ENCODE measurements at regions not wholly inside any gene's neighbourhood (a gene's known extent, or its start where the extent isn't known, plus 50 kb on each side); places are given as distances from the start of the nearest gene placed in this dataset.

DNA sequence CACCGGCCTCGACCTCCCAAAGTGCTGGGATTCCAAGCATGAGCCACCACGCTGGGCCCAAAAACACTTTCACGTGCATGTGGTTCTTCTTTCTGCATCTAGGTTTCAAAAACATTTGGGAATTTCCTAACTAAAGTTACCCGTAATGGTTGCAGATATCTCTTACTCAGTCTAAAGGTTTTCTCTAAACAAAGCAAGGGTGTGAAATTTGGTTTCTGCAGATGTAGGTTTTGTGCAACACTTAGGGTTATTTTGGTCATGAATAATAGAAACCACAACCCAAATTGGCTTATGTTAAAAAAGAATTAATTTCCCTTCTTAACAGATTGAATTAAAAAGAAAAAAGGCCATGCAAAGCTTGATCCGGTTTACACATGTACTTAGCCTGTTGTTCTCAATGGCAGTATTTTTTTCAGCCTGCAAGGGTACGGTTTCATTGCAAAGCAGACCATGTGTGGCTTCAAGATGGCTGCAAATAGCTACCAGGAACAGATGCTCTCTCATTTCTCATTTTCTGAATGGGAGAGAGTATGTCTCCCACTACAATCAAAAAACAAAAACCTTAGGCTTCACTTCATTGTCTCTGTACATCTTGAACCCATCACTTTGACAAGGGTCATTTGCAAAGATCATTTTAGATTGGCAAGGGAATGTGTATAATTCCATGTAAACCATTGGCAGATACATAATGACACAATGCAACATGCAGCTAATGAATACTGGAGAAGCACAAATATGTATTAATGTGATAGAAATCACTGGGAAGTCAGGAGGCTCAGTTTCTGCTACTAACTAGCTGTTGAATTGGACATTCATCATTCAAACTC, 491.2 kb upstream of the FLRT2 start:
- no peak overlapping the region for H3K4me3 Mint-ChIP-seq
- no peaks in the 10 kb centered on the region for H3K36me3 Mint-ChIP-seq
- Histone ChIP-seq H3K36me3 (ENCODE audit: control insufficient read depth in 2 of 2, extremely low read depth in 1 of 2, insufficient read depth in 1 of 2, low read length in 1 of 2) (no peaks in the 10 kb centered on the region), H3K4me1 (ENCODE audit: control insufficient read depth in 1 of 2, extremely low read depth in 1 of 2, insufficient read depth in 2 of 2, low read length in 2 of 2) (no peaks in the 10 kb centered on the region), H3K4me3 (ENCODE audit: control insufficient read depth in 1 of 2, extremely low read depth in 1 of 2, low read length in 1 of 2) (no peak overlapping the region), H3K27me3 (replicated peaks in 1 of 2; ENCODE audit: control insufficient read depth in 2 of 2, extremely low read depth in 1 of 2, insufficient read depth in 2 of 2, low read length in 1 of 2) (no peaks in the 10 kb centered on the region), H3K27ac (ENCODE audit: low read length) (no peak overlapping the region), H3K9me3 (no peaks in the 10 kb centered on the region)
- no peaks in the 10 kb centered on the region for H3K4me1 Mint-ChIP-seq
- WGBS (ENCODE audit: insufficient coverage) = 80% methylated on average over 1 of the region's 7 CpGs
- ATAC-seq (replicated peaks in 1 of 4) (no peak), DNase-seq (no peak)
- H3K27ac Mint-ChIP-seq = no peak overlapping the region
- H3K9me3 Mint-ChIP-seq = peaks cover 3 to 21% (median 19%) of the 10 kb centered on the region in 3 donors
- ChIA-PET CTCF (no interaction called here), POLR2A (no interaction called here)
- no peaks in the 10 kb centered on the region for H3K27me3 Mint-ChIP-seq

- no peak overlapping the region for H3K4me3 Mint-ChIP-seq
- H3K27me3 Mint-ChIP-seq = no peaks in the 10 kb centered on the region
- no peaks in the 10 kb centered on the region for H3K9me3 ChIP-seq
- no peak overlapping the region for H3K27ac Mint-ChIP-seq
- H3K27ac ChIP-seq (ENCODE audit: low read length) = no peak overlapping the region
- no peaks in the 10 kb centered on the region for H3K4me1 Mint-ChIP-seq
- no peaks in the 10 kb centered on the region for H3K27me3 ChIP-seq (replicated peaks in 1 of 2; ENCODE audit: control insufficient read depth in 2 of 2, extremely low read depth in 1 of 2, insufficient read depth in 2 of 2, low read length in 1 of 2)
- peaks cover 3 to 21% (median 19%) of the 10 kb centered on the region in 3 donors for H3K9me3 Mint-ChIP-seq
- DNase-seq (no peak), ATAC-seq (replicated peaks in 1 of 4) (no peak)
- ChIA-PET CTCF (no interaction called here), POLR2A (interaction anchor here in 1 of 2 donors (0.7 kb wide), 1 partner anchor 662 kb away, joined by 6 read pairs; no protein-coding TSS in a partner anchor)
- H3K4me1 ChIP-seq (ENCODE audit: control insufficient read depth in 1 of 2, extremely low read depth in 1 of 2, insufficient read depth in 2 of 2, low read length in 2 of 2) = no peaks in the 10 kb centered on the region
- no peaks in the 10 kb centered on the region for H3K36me3 Mint-ChIP-seq
- H3K4me3 ChIP-seq (ENCODE audit: control insufficient read depth in 1 of 2, extremely low read depth in 1 of 2, low read length in 1 of 2) = no peak overlapping the region
- no peaks in the 10 kb centered on the region for H3K36me3 ChIP-seq (ENCODE audit: control insufficient read depth in 2 of 2, extremely low read depth in 1 of 2, insufficient read depth in 1 of 2, low read length in 1 of 2)
Observed at GRCh38 chr14:85039353-85039626, 490.7 kb upstream of the FLRT2 start.

- Histone ChIP-seq H3K27me3 (replicated peaks in 1 of 2; ENCODE audit: control insufficient read depth in 2 of 2, extremely low read depth in 1 of 2, insufficient read depth in 2 of 2, low read length in 1 of 2) (no peaks in the 10 kb centered on the region), H3K4me3 (ENCODE audit: control insufficient read depth in 1 of 2, extremely low read depth in 1 of 2, low read length in 1 of 2) (no peak overlapping the region), H3K4me1 (ENCODE audit: control insufficient read depth in 1 of 2, extremely low read depth in 1 of 2, insufficient read depth in 2 of 2, low read length in 2 of 2) (no peaks in the 10 kb centered on the region), H3K36me3 (ENCODE audit: control insufficient read depth in 2 of 2, extremely low read depth in 1 of 2, insufficient read depth in 1 of 2, low read length in 1 of 2) (no peaks in the 10 kb centered on the region), H3K9me3 (no peaks in the 10 kb centered on the region), H3K27ac (ENCODE audit: low read length) (no peak overlapping the region)
- 40% methylated on average over 3 of the region's 6 CpGs for WGBS (ENCODE audit: insufficient coverage)
- Mint-ChIP-seq H3K27ac (no peak overlapping the region), H3K27me3 (no peaks in the 10 kb centered on the region), H3K4me3 (no peak overlapping the region), H3K4me1 (no peaks in the 10 kb centered on the region), H3K9me3 (peaks cover 3 to 21% (median 19%) of the 10 kb centered on the region in 3 donors), H3K36me3 (no peaks in the 10 kb centered on the region)
- ChIA-PET POLR2A (interaction anchor here in 1 of 2 donors (0.7 kb wide), 1 partner anchor 661 kb away, joined by 6 read pairs; no protein-coding TSS in a partner anchor), CTCF (no interaction called here)
- DNase-seq = no peak
- no peak for ATAC-seq (replicated peaks in 1 of 4)
Observed at GRCh38 chr14:85040046-85040685, 489.8 kb upstream of the FLRT2 start.

- DNase-seq (no peak), ATAC-seq (replicated peaks in 1 of 4) (no peak)
- H3K36me3 ChIP-seq (ENCODE audit: control insufficient read depth in 2 of 2, extremely low read depth in 1 of 2, insufficient read depth in 1 of 2, low read length in 1 of 2) = no peaks in the 10 kb centered on the region
- no peaks in the 10 kb centered on the region for H3K9me3 ChIP-seq
- no peak overlapping the region for H3K27ac ChIP-seq (ENCODE audit: low read length)
- no peaks in the 10 kb centered on the region for H3K4me1 ChIP-seq (ENCODE audit: control insufficient read depth in 1 of 2, extremely low read depth in 1 of 2, insufficient read depth in 2 of 2, low read length in 2 of 2)
- no peaks in the 10 kb centered on the region for H3K36me3 Mint-ChIP-seq
- no peaks in the 10 kb centered on the region for H3K27me3 Mint-ChIP-seq
- POLR2A ChIA-PET = no interaction called here
- no peaks in the 10 kb centered on the region for H3K27me3 ChIP-seq (replicated peaks in 1 of 2; ENCODE audit: control insufficient read depth in 2 of 2, extremely low read depth in 1 of 2, insufficient read depth in 2 of 2, low read length in 1 of 2)
- peaks cover 4 to 21% (median 17%) of the 10 kb centered on the region in 3 donors for H3K9me3 Mint-ChIP-seq
- H3K4me1 Mint-ChIP-seq = no peaks in the 10 kb centered on the region
- H3K4me3 ChIP-seq (ENCODE audit: control insufficient read depth in 1 of 2, extremely low read depth in 1 of 2, low read length in 1 of 2) = no peak overlapping the region
- no peak overlapping the region for H3K27ac Mint-ChIP-seq
- H3K4me3 Mint-ChIP-seq = no peak overlapping the region
- CTCF ChIA-PET = no interaction called here
Observed at GRCh38 chr14:85041618-85042017, 488.3 kb upstream of the FLRT2 start.

DNA sequence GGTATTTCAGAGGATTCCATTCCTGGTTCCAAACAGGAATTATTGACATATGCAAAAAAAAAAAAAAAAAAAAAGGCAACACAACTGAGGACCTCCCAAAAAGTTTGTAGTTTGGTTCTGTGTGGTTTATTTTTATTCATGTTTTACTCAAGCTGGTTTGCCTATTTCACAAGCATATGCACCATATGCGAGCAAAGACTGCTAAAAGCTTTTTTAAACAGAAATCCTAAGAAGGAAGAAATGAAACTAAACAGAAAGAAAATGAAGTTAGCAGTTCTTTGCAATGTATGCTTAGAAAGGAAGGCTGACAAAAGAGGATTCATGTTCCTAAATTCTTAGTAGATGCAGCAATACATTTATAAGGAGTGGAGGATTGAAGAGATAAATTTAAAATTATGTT, 487.6 kb upstream of the FLRT2 start:
- Histone ChIP-seq H3K9me3 (no peaks in the 10 kb centered on the region), H3K4me1 (ENCODE audit: control insufficient read depth in 1 of 2, extremely low read depth in 1 of 2, insufficient read depth in 2 of 2, low read length in 2 of 2) (no peaks in the 10 kb centered on the region), H3K27me3 (replicated peaks in 1 of 2; ENCODE audit: control insufficient read depth in 2 of 2, extremely low read depth in 1 of 2, insufficient read depth in 2 of 2, low read length in 1 of 2) (no peaks in the 10 kb centered on the region), H3K4me3 (ENCODE audit: control insufficient read depth in 1 of 2, extremely low read depth in 1 of 2, low read length in 1 of 2) (no peak overlapping the region), H3K27ac (ENCODE audit: low read length) (no peak overlapping the region), H3K36me3 (ENCODE audit: control insufficient read depth in 2 of 2, extremely low read depth in 1 of 2, insufficient read depth in 1 of 2, low read length in 1 of 2) (no peaks in the 10 kb centered on the region)
- no peak overlapping the region for H3K27ac Mint-ChIP-seq
- no peaks in the 10 kb centered on the region for H3K27me3 Mint-ChIP-seq
- H3K36me3 Mint-ChIP-seq = no peaks in the 10 kb centered on the region
- H3K4me3 Mint-ChIP-seq = no peak overlapping the region
- DNase-seq (no peak), ATAC-seq (replicated peaks in 1 of 4) (no peak)
- CTCF ChIA-PET = no interaction called here
- H3K9me3 Mint-ChIP-seq = peaks cover 10 to 25% (median 23%) of the 10 kb centered on the region in 3 donors
- POLR2A ChIA-PET = interaction anchor here in 1 of 2 donors (0.6 kb wide), 1 partner anchor 27 kb away, joined by 3 read pairs; no protein-coding TSS in a partner anchor
- H3K4me1 Mint-ChIP-seq = no peaks in the 10 kb centered on the region
- WGBS (ENCODE audit: insufficient coverage) = no CpG with 5 or more reads among the region's 1 CpG

GRCh38 chr14:85050180-85050579, 479.8 kb upstream of the FLRT2 start:
- CTCF ChIA-PET = no interaction called here
- Histone ChIP-seq H3K27me3 (replicated peaks in 1 of 2; ENCODE audit: control insufficient read depth in 2 of 2, extremely low read depth in 1 of 2, insufficient read depth in 2 of 2, low read length in 1 of 2) (no peaks in the 10 kb centered on the region), H3K9me3 (no peaks in the 10 kb centered on the region), H3K36me3 (ENCODE audit: control insufficient read depth in 2 of 2, extremely low read depth in 1 of 2, insufficient read depth in 1 of 2, low read length in 1 of 2) (no peaks in the 10 kb centered on the region), H3K27ac (ENCODE audit: low read length) (no peak overlapping the region), H3K4me3 (ENCODE audit: control insufficient read depth in 1 of 2, extremely low read depth in 1 of 2, low read length in 1 of 2) (no peak overlapping the region), H3K4me1 (ENCODE audit: control insufficient read depth in 1 of 2, extremely low read depth in 1 of 2, insufficient read depth in 2 of 2, low read length in 2 of 2) (no peaks in the 10 kb centered on the region)
- ATAC-seq (replicated peaks in 1 of 4) (no peak), DNase-seq (no peak)
- H3K36me3 Mint-ChIP-seq = no peaks in the 10 kb centered on the region
- no peak overlapping the region for H3K27ac Mint-ChIP-seq
- H3K9me3 Mint-ChIP-seq = peaks cover 21 to 35% (median 23%) of the 10 kb centered on the region in 3 donors
- no peaks in the 10 kb centered on the region for H3K27me3 Mint-ChIP-seq
- POLR2A ChIA-PET = no interaction called here
- 22% methylated on average over 1 of the region's 1 CpG for WGBS (ENCODE audit: insufficient coverage)
- no peak overlapping the region for H3K4me3 Mint-ChIP-seq
- H3K4me1 Mint-ChIP-seq = no peaks in the 10 kb centered on the region
